WERI-Rb-1 (cell line): ENCODE measurements at regions not wholly inside any gene's neighbourhood (a gene's known extent, or its start where the extent isn't known, plus 50 kb on each side); places are given as distances from the start of the nearest gene placed in this dataset.

ENCODE experiments used
- DNase-seq: peaks from one replicate; pipeline ENCODE4 v3.0.0-alpha.2; 2020
- H3K27ac ChIP-seq: fragments of 250-450 bp; sonication (Bioruptor Pico); 2 replicates; pipeline ENCODE4 v1.5.1; 2020; ENCODE audit warnings: mild to moderate bottlenecking, moderate library complexity
- H3K27me3 ChIP-seq: fragments of 250-450 bp; sonication (Bioruptor Pico); 2 replicates; pipeline ENCODE4 v1.5.1; 2021; ENCODE audit warnings: mild to moderate bottlenecking, low read depth, moderate library complexity; ENCODE audit not compliant: insufficient read depth, severe bottlenecking
- H3K36me3 ChIP-seq: fragments of 250-450 bp; sonication (Bioruptor Pico); 2 replicates; pipeline ENCODE4 v1.5.1; 2020; ENCODE audit warnings: mild to moderate bottlenecking, moderate library complexity
- H3K4me3 ChIP-seq: 2 replicates; pipeline ENCODE4 v1.5.1; 2011; ENCODE audit warnings: low read depth, mild to moderate bottlenecking, control low read depth, low read length
- H3K9me3 ChIP-seq: fragments of 250-450 bp; sonication (Bioruptor Pico); 2 replicates; pipeline ENCODE4 v1.5.1; 2021; ENCODE audit warnings: mild to moderate bottlenecking, moderate library complexity; ENCODE audit not compliant: severe bottlenecking
- CTCF ChIP-seq: IDR thresholded peaks from 2 replicates; pipeline ENCODE4 v1.5.1; 2011; ENCODE audit warnings: low read depth, mild to moderate bottlenecking, control low read depth, inconsistent platforms, low read length

DNA sequence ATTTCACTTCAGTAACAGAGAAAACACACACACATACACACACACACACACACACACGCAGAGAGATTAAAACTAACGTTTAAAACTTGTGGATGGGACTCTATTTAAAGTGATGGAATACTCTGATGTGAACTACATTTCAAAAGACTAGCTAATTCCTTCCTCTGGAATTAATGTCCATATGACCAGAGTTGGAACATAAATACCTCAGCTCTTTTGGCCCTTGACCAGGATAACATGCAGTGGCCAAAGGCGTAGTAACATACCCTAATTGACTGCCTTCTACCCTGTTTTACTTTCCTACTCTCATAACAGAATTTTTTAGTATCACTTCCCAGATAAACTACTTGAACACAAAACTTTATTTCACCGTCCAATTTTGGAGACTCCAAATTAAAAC is 671.3 kb upstream of the CHAC2 start:
- H3K27me3 ChIP-seq: no peaks in the 10 kb centered on the region
- H3K27ac ChIP-seq: no peak overlapping the region
- no peak for TF ChIP-seq CTCF
- no peak for DNase-seq
- H3K36me3 ChIP-seq: no peaks in the 10 kb centered on the region
- H3K9me3 ChIP-seq: no peaks in the 10 kb centered on the region
- no peak overlapping the region for H3K4me3 ChIP-seq

- DNase-seq: no peak
These were observed 671.9 kb upstream of the CHAC2 start for GRCh38 chr2:53095664-53096063.

DNA sequence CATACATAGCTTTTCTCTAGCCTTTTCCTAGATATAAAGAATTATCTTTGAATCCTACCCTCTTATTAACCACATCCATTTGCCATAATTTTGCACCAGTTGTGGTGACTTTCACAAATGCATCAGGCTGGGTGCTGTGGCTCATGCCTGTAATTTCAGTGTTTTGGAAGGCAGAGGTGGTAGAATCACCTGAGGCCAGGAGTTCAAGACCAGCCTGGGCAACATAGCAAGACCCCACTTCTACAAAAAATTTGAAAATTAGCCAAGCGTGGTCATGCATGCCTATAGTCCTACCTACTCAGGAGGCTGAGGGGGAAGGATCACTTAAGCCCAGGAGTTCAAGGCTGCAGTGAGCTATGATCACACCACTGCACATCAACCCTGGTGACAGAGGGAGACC is 672.4 kb upstream of the CHAC2 start:
- Histone ChIP-seq H3K9me3 (no peaks in the 10 kb centered on the region), H3K4me3 (no peak overlapping the region), H3K27ac (no peak overlapping the region), H3K27me3 (no peaks in the 10 kb centered on the region), H3K36me3 (no peaks in the 10 kb centered on the region)
- no peak for TF ChIP-seq CTCF
- DNase-seq: no peak

More at GRCh38 chr2:53095664-53096063, 671.9 kb upstream of the CHAC2 start:
- TF ChIP-seq CTCF: no peak
- Histone ChIP-seq H3K27ac (no peak overlapping the region), H3K27me3 (no peaks in the 10 kb centered on the region), H3K4me3 (no peak overlapping the region), H3K36me3 (no peaks in the 10 kb centered on the region), H3K9me3 (no peaks in the 10 kb centered on the region)

DNA sequence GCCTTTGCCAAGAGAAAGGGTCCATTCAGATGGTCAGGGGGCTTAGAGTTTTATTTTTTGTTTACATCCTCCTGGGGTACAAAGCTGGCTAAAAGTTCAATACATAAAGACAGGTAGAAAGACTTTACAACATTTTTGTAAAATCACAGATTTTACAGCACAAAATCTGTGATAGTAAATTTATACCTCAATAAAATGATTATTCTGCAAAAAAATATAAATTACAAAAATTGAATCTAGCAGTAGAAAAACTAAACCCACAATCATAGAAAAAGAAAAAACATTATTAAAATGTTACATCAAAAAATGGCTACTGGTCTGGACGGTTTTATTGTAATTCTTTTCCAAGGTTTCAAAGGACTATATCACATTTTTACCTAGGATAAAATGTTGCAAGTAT is 674.2 kb upstream of the CHAC2 start:
- no peak overlapping the region for H3K4me3 ChIP-seq
- no peak overlapping the region for H3K27ac ChIP-seq
- no peak for DNase-seq
- no peak for TF ChIP-seq CTCF
- H3K9me3 ChIP-seq: no peaks in the 10 kb centered on the region
- H3K36me3 ChIP-seq: no peaks in the 10 kb centered on the region
- H3K27me3 ChIP-seq: no peaks in the 10 kb centered on the region

DNA sequence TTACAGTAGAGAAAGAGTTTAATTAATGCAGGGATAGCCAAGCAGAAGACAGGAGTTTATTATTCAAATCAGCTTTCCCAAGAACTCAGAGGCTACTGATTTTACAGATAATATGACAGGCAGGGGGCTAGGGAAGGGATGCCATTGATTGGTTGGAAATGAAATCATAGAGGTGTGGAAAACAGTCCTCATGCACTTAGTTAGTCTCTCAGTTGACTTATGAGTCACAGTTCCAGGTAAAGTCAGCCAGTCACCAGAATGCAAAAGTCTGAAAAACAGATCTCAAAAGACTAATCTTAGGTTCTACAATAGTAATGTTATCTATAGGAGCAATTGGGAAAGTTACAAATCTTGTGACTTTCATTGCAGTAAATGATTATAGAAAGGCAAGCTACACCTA is 676.4 kb upstream of the CHAC2 start:
- no peaks in the 10 kb centered on the region for H3K9me3 ChIP-seq
- DNase-seq: no peak

More for the DNA sequence above, 676.4 kb upstream of the CHAC2 start:
- Histone ChIP-seq H3K36me3 (no peaks in the 10 kb centered on the region), H3K27ac (no peak overlapping the region), H3K4me3 (no peak overlapping the region), H3K27me3 (no peaks in the 10 kb centered on the region)
- TF ChIP-seq CTCF: no peak
